AG10803 (cell line): ENCODE measurements at regions not wholly inside any gene's neighbourhood (a gene's known extent, or its start where the extent isn't known, plus 50 kb on each side); places are given as distances from the start of the nearest gene placed in this dataset.

Source experiments
- DNase-seq: peaks from one replicate; pipeline ENCODE4 v3.0.0; 2010; ENCODE audit warnings: low read depth
- H3K4me3 ChIP-seq: 2 replicates; pipeline ENCODE4 v1.5.1; 2011; ENCODE audit warnings: mild to moderate bottlenecking, low read length, control low read depth
- CTCF ChIP-seq: conservative IDR thresholded peaks from 2 replicates; pipeline ENCODE4 v1.5.1; 2011; ENCODE audit warnings: mild to moderate bottlenecking, low read length, control low read depth, inconsistent platforms

- no peak for TF ChIP-seq CTCF
- H3K4me3 ChIP-seq = no peak overlapping the region
- peak; percentile 91 for DNase-seq
Measured at GRCh38 chr7:46191776-46192175, 270.7 kb upstream of the IGFBP3 start.

- no peak overlapping the region for H3K4me3 ChIP-seq
- TF ChIP-seq CTCF = no peak
- no peak for DNase-seq
Measured at GRCh38 chr7:46191296-46191695, 270.2 kb upstream of the IGFBP3 start.

- DNase-seq = peak; percentile 74
- no peak overlapping the region for H3K4me3 ChIP-seq
- TF ChIP-seq CTCF = no peak
Measured at GRCh38 chr7:46189255-46189790, 268.3 kb upstream of the IGFBP3 start.

GRCh38 chr7:46186131-46186530, 265.1 kb upstream of the IGFBP3 start:
- TF ChIP-seq CTCF = no peak
- no peak for DNase-seq
- H3K4me3 ChIP-seq = no peak overlapping the region

- DNase-seq = peak; percentile 77
- H3K4me3 ChIP-seq = no peak overlapping the region
- TF ChIP-seq CTCF = no peak
Measured at GRCh38 chr7:46179061-46179610, 258.1 kb upstream of the IGFBP3 start.

GRCh38 chr7:46178661-46179060, 257.6 kb upstream of the IGFBP3 start:
- DNase-seq = peak; percentile 73
- H3K4me3 ChIP-seq = no peak overlapping the region
- TF ChIP-seq CTCF = no peak

- no peak for DNase-seq
- no peak overlapping the region for H3K4me3 ChIP-seq
- TF ChIP-seq CTCF = no peak
Measured at GRCh38 chr7:46177821-46178220, 256.7 kb upstream of the IGFBP3 start.
